ENCODE measurements at regions not wholly inside any gene's neighbourhood (a gene's known extent, or its start where the extent isn't known, plus 50 kb on each side); places are given as distances from the start of the nearest gene placed in this dataset.
"Not testable (repeated sequence)": the region's sequence is repeated elsewhere in the genome, so short reads cannot be mapped to it uniquely, and the experiment has no call there.

- Histone ChIP-seq H3K9ac (ENCODE audit: control insufficient read depth, insufficient read depth, low read length) (no peak overlapping the region), H2AFZ (ENCODE audit: control insufficient read depth, low read depth, low read length) (no peak overlapping the region), H3K36me3 (ENCODE audit: control insufficient read depth in 2 of 2, insufficient read depth in 2 of 2, low read length in 1 of 2) (no peaks in the 10 kb centered on the region), H3K9me3 (replicated peaks; ENCODE audit: control insufficient read depth, insufficient read depth, low read length) (no peaks in the 10 kb centered on the region), H3K4me1 (ENCODE audit: control insufficient read depth, insufficient read depth, low read length) (no peaks in the 10 kb centered on the region), H3K27ac (ENCODE audit: control insufficient read depth, insufficient read depth) (no peak overlapping the region), H3K79me2 (ENCODE audit: control insufficient read depth, insufficient read depth, low read length) (no peaks in the 10 kb centered on the region), H3K4me3 (no peak overlapping the region), H3K27me3 (replicated peaks in 1 of 2; ENCODE audit: control insufficient read depth in 2 of 2, insufficient read depth in 2 of 2, low read length in 1 of 2) (no peaks in the 10 kb centered on the region), H4K20me1 (ENCODE audit: control insufficient read depth, insufficient read depth) (no peaks in the 10 kb centered on the region), H3K4me2 (ENCODE audit: control insufficient read depth, insufficient read depth) (no peak overlapping the region)
- ChIA-PET RAD21 (ENCODE audit: unreplicated experiment) (interaction anchor here (0.8 kb wide), 1 partner anchor 8 kb away, joined by 3 read pairs; no protein-coding TSS in a partner anchor), POLR2A (no interaction called here), CTCF (interaction anchor here (0.8 to 1.0 kb wide), 2 partner anchors 15 to 202 kb away, joined by 3 read pairs; no protein-coding TSS in a partner anchor), SMC1A (ENCODE audit: uncharacterized antibody, unreplicated experiment) (no interaction called here)
- no peak for FAIRE-seq
- no TSS peak for BruUV-seq (replicated peaks)
- DNase-seq (ENCODE audit: low read depth, low spot score): no peak
- no peak for TF ChIP-seq ZNF622 (IDR thresholded peaks at IDR 0.05)
- TF ChIP-seq MAX (IDR thresholded peaks at IDR 0.05; ENCODE audit: low read depth, low read length): no peak
- TF ChIP-seq EGR1 (IDR thresholded peaks at IDR 0.05; ENCODE audit: borderline replicate concordance in 1 of 2, low read depth in 2 of 2, low read length in 2 of 2): no peak
- TF ChIP-seq, protein P1, sequence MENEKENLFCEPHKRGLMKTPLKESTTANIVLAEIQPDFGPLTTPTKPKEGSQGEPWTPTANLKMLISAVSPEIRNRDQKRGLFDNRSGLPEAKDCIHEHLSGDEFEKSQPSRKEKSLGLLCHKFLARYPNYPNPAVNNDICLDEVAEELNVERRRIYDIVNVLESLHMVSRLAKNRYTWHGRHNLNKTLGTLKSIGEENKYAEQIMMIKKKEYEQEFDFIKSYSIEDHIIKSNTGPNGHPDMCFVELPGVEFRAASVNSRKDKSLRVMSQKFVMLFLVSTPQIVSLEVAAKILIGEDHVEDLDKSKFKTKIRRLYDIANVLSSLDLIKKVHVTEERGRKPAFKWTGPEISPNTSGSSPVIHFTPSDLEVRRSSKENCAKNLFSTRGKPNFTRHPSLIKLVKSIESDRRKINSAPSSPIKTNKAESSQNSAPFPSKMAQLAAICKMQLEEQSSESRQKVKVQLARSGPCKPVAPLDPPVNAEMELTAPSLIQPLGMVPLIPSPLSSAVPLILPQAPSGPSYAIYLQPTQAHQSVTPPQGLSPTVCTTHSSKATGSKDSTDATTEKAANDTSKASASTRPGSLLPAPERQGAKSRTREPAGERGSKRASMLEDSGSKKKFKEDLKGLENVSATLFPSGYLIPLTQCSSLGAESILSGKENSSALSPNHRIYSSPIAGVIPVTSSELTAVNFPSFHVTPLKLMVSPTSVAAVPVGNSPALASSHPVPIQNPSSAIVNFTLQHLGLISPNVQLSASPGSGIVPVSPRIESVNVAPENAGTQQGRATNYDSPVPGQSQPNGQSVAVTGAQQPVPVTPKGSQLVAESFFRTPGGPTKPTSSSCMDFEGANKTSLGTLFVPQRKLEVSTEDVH (IDR thresholded peaks at IDR 0.05; ENCODE audit: low read depth, partially characterized antibody): no peak
- TF ChIP-seq SMAD5 (IDR thresholded peaks at IDR 0.05; ENCODE audit: low read depth): no peak
- TF ChIP-seq RAD21 (IDR thresholded peaks at IDR 0.05; ENCODE audit: insufficient read depth, low read depth, low read length): 0 out of 2 replicates have a peak, but pooled peaks have one; percentile 14
- TF ChIP-seq RUNX3 (IDR thresholded peaks at IDR 0.05; ENCODE audit: low read length): no peak
- no peak for TF ChIP-seq NFYA (IDR thresholded peaks at IDR 0.05; ENCODE audit: borderline replicate concordance, low read depth, low read length)
- no peak for TF ChIP-seq EED (IDR thresholded peaks at IDR 0.05; ENCODE audit: low read depth)
- no peak for TF ChIP-seq SPI1 (IDR thresholded peaks at IDR 0.05; ENCODE audit: borderline replicate concordance, insufficient read depth, low read depth, low read length)
- TF ChIP-seq, protein P2, sequence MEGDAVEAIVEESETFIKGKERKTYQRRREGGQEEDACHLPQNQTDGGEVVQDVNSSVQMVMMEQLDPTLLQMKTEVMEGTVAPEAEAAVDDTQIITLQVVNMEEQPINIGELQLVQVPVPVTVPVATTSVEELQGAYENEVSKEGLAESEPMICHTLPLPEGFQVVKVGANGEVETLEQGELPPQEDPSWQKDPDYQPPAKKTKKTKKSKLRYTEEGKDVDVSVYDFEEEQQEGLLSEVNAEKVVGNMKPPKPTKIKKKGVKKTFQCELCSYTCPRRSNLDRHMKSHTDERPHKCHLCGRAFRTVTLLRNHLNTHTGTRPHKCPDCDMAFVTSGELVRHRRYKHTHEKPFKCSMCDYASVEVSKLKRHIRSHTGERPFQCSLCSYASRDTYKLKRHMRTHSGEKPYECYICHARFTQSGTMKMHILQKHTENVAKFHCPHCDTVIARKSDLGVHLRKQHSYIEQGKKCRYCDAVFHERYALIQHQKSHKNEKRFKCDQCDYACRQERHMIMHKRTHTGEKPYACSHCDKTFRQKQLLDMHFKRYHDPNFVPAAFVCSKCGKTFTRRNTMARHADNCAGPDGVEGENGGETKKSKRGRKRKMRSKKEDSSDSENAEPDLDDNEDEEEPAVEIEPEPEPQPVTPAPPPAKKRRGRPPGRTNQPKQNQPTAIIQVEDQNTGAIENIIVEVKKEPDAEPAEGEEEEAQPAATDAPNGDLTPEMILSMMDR (IDR thresholded peaks at IDR 0.05 in 2 of 3, conservative IDR thresholded peaks at IDR 0.05 in 1 of 3; ENCODE audit: control insufficient read depth in 2 of 3, extremely low read depth in 1 of 3, insufficient read depth in 1 of 3, low read depth in 3 of 3, low read length in 3 of 3): peak in 2 of 3 experiments; percentile 10 to 22; a peak in 2 of 6 replicates
- no peak for TF ChIP-seq JUNB (IDR thresholded peaks at IDR 0.05)
- in situ Hi-C loops (cut with MboI) (no loop called here), intact Hi-C loops (cut with micrococcal nuclease; ENCODE audit: unreplicated experiment) (no loop called here)
- ATAC-seq: peak; percentile 31; the same call in 1 of the 3 replicates
These were observed 1434.5 kb downstream of the KCNT2 start for GRCh38 chr1:195173753-195174152.

GRCh38 chr1:195159795-195160194 lies 1448.4 kb downstream of the KCNT2 start:
- WGBS (ENCODE audit: insufficient coverage, insufficient replicate concordance, low lambda C conversion rate, missing lambda C conversion rate): 31% methylated on average over 1 of the region's 1 CpG

More at GRCh38 chr1:195159795-195160194, 1448.4 kb downstream of the KCNT2 start:
- H4K20me1 ChIP-seq (ENCODE audit: control insufficient read depth, insufficient read depth); ATAC-seq; FAIRE-seq; in situ Hi-C loops (cut with MboI); SMC1A ChIA-PET (ENCODE audit: uncharacterized antibody, unreplicated experiment); H3K27ac ChIP-seq (ENCODE audit: control insufficient read depth, insufficient read depth); DNase-seq (ENCODE audit: low read depth, low spot score); POLR2A ChIA-PET; H3K9me3 ChIP-seq (replicated peaks; ENCODE audit: control insufficient read depth, insufficient read depth, low read length); H3K4me2 ChIP-seq (ENCODE audit: control insufficient read depth, insufficient read depth); H3K36me3 ChIP-seq (ENCODE audit: control insufficient read depth in 2 of 2, insufficient read depth in 2 of 2, low read length in 1 of 2); H3K4me3 ChIP-seq; H3K9ac ChIP-seq (ENCODE audit: control insufficient read depth, insufficient read depth, low read length); H3K79me2 ChIP-seq (ENCODE audit: control insufficient read depth, insufficient read depth, low read length); CTCF ChIA-PET; H2AFZ ChIP-seq (ENCODE audit: control insufficient read depth, low read depth, low read length); RAD21 ChIA-PET (ENCODE audit: unreplicated experiment); intact Hi-C loops (cut with micrococcal nuclease; ENCODE audit: unreplicated experiment); H3K4me1 ChIP-seq (ENCODE audit: control insufficient read depth, insufficient read depth, low read length); BruUV-seq (replicated peaks); H3K27me3 ChIP-seq (replicated peaks in 1 of 2; ENCODE audit: control insufficient read depth in 2 of 2, insufficient read depth in 2 of 2, low read length in 1 of 2): not testable (repeated sequence)
